Astrocyte (in vitro differentiated cells and primary cell): ENCODE measurements at regions not wholly inside any gene's neighbourhood (a gene's known extent, or its start where the extent isn't known, plus 50 kb on each side); places are given as distances from the start of the nearest gene placed in this dataset.

ENCODE experiments used
- EZH2 ChIP-seq: IDR thresholded peaks from 2 replicates; pipeline ENCODE4 v1.6.1; 2012; ENCODE audit warnings: mild to moderate bottlenecking, low read length, inconsistent platforms; ENCODE audit not compliant: insufficient read depth
- TF ChIP-seq, protein P1 (sequence below): IDR thresholded peaks from 2 replicates; pipeline ENCODE4 v1.5.1; 2011; ENCODE audit warnings: low read depth, mild to moderate bottlenecking, inconsistent platforms, low read length, moderate library complexity; ENCODE audit not compliant: insufficient read depth

DNA sequence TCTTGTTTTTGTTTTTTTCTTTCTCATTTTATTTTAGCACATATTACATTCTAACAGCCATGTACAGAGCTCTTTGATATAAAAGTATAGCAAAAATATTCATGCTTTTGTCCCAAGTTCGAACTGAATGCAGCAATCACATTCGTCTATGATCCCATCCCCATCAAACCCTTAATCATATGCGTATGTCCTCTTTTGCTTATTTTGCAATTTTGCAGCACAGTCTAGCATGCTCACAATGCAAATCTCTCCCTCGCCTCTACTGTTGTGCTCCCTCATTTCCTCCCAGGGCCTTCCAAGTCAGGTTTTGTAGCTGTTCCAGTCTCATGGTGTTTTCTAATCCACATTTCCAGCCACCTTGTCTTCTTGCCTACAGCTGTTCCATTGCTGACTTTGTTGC lies 144.6 kb upstream of the VEPH1 start:
- TF ChIP-seq, protein P1, sequence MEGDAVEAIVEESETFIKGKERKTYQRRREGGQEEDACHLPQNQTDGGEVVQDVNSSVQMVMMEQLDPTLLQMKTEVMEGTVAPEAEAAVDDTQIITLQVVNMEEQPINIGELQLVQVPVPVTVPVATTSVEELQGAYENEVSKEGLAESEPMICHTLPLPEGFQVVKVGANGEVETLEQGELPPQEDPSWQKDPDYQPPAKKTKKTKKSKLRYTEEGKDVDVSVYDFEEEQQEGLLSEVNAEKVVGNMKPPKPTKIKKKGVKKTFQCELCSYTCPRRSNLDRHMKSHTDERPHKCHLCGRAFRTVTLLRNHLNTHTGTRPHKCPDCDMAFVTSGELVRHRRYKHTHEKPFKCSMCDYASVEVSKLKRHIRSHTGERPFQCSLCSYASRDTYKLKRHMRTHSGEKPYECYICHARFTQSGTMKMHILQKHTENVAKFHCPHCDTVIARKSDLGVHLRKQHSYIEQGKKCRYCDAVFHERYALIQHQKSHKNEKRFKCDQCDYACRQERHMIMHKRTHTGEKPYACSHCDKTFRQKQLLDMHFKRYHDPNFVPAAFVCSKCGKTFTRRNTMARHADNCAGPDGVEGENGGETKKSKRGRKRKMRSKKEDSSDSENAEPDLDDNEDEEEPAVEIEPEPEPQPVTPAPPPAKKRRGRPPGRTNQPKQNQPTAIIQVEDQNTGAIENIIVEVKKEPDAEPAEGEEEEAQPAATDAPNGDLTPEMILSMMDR = no peak
- no peak for TF ChIP-seq EZH2
